HFFc6 (cell line): ENCODE measurements at regions not wholly inside any gene's neighbourhood (a gene's known extent, or its start where the extent isn't known, plus 50 kb on each side); places are given as distances from the start of the nearest gene placed in this dataset.

Experiments used
- DNase-seq: peaks from one replicate; pipeline ENCODE4 v3.0.0-alpha.2; 2018
- H3K27ac Mint-ChIP-seq: 2 replicates; pipeline ENCODE4 v1.8.0; 2020; ENCODE audit warnings: mild to moderate bottlenecking, mixed read lengths
- H3K27me3 Mint-ChIP-seq: 2 replicates; pipeline ENCODE4 v1.8.0; 2021; ENCODE audit warnings: mild to moderate bottlenecking, moderate library complexity, mixed read lengths; ENCODE audit not compliant: insufficient read depth
- H3K36me3 Mint-ChIP-seq: 2 replicates; pipeline ENCODE4 v1.8.0; 2021; ENCODE audit warnings: low read depth, mixed read lengths
- H3K4me1 Mint-ChIP-seq: 2 replicates; pipeline ENCODE4 v1.8.0; 2020; ENCODE audit warnings: low read depth, mixed read lengths
- H3K4me3 Mint-ChIP-seq: 2 replicates; pipeline ENCODE4 v1.8.0; 2020; ENCODE audit warnings: mild to moderate bottlenecking, moderate library complexity, mixed read lengths
- H3K9me3 Mint-ChIP-seq: 2 replicates; pipeline ENCODE4 v1.8.0; 2020; ENCODE audit warnings: mild to moderate bottlenecking, mixed read lengths
- CTCF ChIP-seq: fragments of 200-600 bp; sonication (generic); IDR thresholded peaks from 2 replicates; pipeline ENCODE4 v1.5.0; 2021; ENCODE audit warnings: antibody characterized with exemption, mild to moderate bottlenecking

- peaks cover 3% of the 10 kb centered on the region for H3K4me1 Mint-ChIP-seq
- TF ChIP-seq CTCF, result no peak
- H3K36me3 Mint-ChIP-seq, result no peaks in the 10 kb centered on the region
- no peak overlapping the region for H3K27ac Mint-ChIP-seq
- H3K27me3 Mint-ChIP-seq, result peaks cover 3% of the 10 kb centered on the region
- no peak for DNase-seq
- no peak overlapping the region for H3K4me3 Mint-ChIP-seq
- no peaks in the 10 kb centered on the region for H3K9me3 Mint-ChIP-seq
Observed at GRCh38 chr2:734496-734895, 57.3 kb upstream of the TMEM18 start.

DNA sequence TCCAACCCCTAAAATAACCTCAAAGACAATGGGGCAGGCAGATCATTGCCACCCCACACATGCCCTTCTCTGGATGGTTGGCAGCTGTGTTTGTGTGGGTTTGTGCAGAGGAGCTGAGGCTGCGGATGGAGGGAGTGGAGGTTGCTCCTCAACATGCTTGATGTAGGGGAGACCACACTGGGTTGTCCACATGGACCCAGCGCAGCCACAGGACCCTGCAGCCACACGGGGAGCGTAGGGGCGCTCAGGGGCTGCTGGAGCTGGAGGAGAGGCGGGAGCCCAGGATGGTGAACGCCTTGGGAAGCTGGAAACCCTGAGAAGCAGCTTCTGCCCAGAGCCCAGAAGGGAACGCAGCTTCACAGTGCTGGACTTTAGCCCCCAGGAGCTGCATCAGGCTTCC, 56.3 kb upstream of the TMEM18 start:
- Mint-ChIP-seq H3K9me3 (no peaks in the 10 kb centered on the region), H3K36me3 (no peaks in the 10 kb centered on the region), H3K4me1 (no peaks in the 10 kb centered on the region), H3K4me3 (no peak overlapping the region), H3K27me3 (peaks cover 3% of the 10 kb centered on the region), H3K27ac (no peak overlapping the region)
- no peak for TF ChIP-seq CTCF
- no peak for DNase-seq

DNA sequence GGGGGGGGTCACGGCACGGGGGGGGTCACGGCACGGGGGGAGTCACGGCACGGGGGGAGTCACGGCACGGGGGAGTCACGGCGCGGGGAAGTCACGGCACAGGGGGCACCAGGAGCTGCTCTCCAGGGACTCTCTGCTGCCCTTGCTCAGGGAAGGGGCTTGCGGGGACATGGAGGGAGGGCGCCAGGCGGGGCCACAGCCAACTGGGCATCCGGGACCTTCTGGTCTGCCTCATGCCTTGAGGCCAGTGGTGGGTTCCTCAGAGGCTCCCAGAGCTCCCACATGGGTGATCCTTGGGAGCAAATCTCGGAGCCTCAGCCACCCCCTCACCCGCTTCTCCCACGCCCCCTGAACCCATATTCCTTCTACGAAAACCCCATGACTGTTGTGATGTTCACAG, 55.8 kb upstream of the TMEM18 start:
- H3K9me3 Mint-ChIP-seq, result no peaks in the 10 kb centered on the region
- DNase-seq, result no peak
- no peak for TF ChIP-seq CTCF
- no peaks in the 10 kb centered on the region for H3K36me3 Mint-ChIP-seq
- H3K4me3 Mint-ChIP-seq, result no peak overlapping the region
- H3K4me1 Mint-ChIP-seq, result no peaks in the 10 kb centered on the region
- peaks cover 3% of the 10 kb centered on the region for H3K27me3 Mint-ChIP-seq
- no peak overlapping the region for H3K27ac Mint-ChIP-seq

DNA sequence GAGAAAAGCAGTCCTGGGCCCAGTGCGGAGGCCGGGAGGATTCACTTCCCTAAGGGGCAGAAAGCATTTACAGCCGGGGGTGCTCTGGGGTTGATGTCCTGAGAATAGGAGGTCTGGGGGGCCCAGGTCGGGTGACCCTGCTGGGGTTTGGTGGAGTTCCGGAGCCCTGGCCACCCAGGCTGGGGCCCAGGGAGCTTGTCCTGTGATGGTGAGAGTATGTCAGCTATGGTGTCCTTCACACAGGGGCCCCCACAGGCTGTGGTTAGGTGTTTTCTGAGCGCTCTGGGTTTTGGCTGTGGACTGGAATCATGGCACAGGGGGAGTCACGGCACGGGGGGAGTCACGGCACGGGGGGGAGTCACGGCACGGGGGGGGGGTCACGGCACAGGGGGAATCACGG, 54.5 kb upstream of the TMEM18 start:
- Mint-ChIP-seq H3K4me1 (no peaks in the 10 kb centered on the region), H3K9me3 (no peaks in the 10 kb centered on the region), H3K4me3 (no peak overlapping the region), H3K27me3 (peaks cover 3% of the 10 kb centered on the region; the same call in 1 of the 2 replicates), H3K36me3 (no peaks in the 10 kb centered on the region), H3K27ac (no peak overlapping the region)
- DNase-seq, result no peak
- TF ChIP-seq CTCF, result no peak

GRCh38 chr2:729376-729861, 52.2 kb upstream of the TMEM18 start:
- no peak for DNase-seq
- Mint-ChIP-seq H3K27ac (no peak overlapping the region), H3K27me3 (peaks cover 2% of the 10 kb centered on the region; the same call in 1 of the 2 replicates), H3K36me3 (no peaks in the 10 kb centered on the region), H3K4me1 (no peaks in the 10 kb centered on the region), H3K4me3 (no peak overlapping the region), H3K9me3 (no peaks in the 10 kb centered on the region)
- no peak for TF ChIP-seq CTCF

- no peaks in the 10 kb centered on the region; the same call in 1 of the 2 replicates for H3K27me3 Mint-ChIP-seq
- no peak for TF ChIP-seq CTCF
- no peak for DNase-seq
- no peaks in the 10 kb centered on the region for H3K4me1 Mint-ChIP-seq
- no peak overlapping the region for H3K27ac Mint-ChIP-seq
- H3K36me3 Mint-ChIP-seq, result no peaks in the 10 kb centered on the region
- no peaks in the 10 kb centered on the region for H3K9me3 Mint-ChIP-seq
- no peak overlapping the region for H3K4me3 Mint-ChIP-seq
Observed at GRCh38 chr2:728165-728564, 51.0 kb upstream of the TMEM18 start.
